NCI-H2107 treated with DMSO at 0.1 percent for 48 hours (cell line): ENCODE measurements at regions not wholly inside any gene's neighbourhood (a gene's known extent, or its start where the extent isn't known, plus 50 kb on each side); places are given as distances from the start of the nearest gene placed in this dataset.

Experiments used
- DNase-seq: peaks from one replicate; lab custom pipeline; 2025; ENCODE audit not compliant: unreplicated experiment; lab: John Stamatoyannopoulos, UW

- no peak for DNase-seq
Observed at GRCh38 chr10:47246406-47247147, 53.4 kb upstream of the GDF10 start.

- no peak for DNase-seq
Observed at GRCh38 chr10:47247148-47248059, 52.6 kb upstream of the GDF10 start.

DNA sequence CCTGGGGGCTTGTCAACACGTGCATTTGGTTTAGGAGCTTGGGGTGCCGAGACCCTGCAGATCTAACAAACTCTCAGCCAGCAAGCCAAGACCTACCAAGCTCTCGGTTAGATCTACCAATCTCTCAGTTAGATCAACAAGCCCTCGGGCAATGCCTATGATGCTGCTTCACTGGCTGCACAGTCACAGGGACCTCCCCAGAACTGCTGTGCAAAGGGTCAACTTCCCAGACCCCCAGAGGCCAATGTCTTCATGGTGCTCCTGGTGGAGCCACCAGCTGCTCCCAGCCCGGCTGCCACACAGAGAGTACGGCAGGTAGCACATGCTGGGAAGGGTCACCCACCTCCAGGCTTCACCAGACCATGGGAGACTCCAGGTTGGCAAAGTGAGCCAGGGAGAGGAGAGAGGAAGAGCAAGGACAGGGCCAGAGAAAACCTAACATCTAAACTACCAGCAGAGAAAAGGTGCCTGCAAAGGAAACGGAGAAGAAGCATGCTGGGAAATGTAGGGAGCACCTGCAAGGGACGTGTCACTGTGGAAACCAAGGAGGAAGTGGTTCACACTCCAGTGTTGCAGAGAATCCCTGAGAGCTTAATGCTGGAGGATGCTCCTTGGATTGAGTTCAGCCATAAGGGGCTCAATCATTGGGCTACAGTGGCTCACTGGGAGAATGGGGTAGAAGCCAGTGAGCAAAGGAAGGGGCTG lies 51.5 kb upstream of the GDF10 start:
- no peak for DNase-seq

GRCh38 chr10:47249881-47250280 lies 50.1 kb upstream of the GDF10 start:
- no peak for DNase-seq
